Loucy (cell line): ENCODE measurements at regions not wholly inside any gene's neighbourhood (a gene's known extent, or its start where the extent isn't known, plus 50 kb on each side); places are given as distances from the start of the nearest gene placed in this dataset.

ENCODE experiments used
- H2AFZ ChIP-seq: fragments of 200-600 bp; sonication (generic); 2 replicates; pipeline ENCODE4 v1.6.0; 2016; ENCODE audit warnings: antibody characterized with exemption, mild to moderate bottlenecking, low read length, moderate library complexity
- H3F3A ChIP-seq: fragments of 200-600 bp; 2 replicates; pipeline ENCODE4 v1.6.0; 2016; ENCODE audit warnings: antibody characterized with exemption, low read depth, mild to moderate bottlenecking
- H3K27me3 ChIP-seq: fragments of 200-600 bp; sonication (generic); 2 replicates; pipeline ENCODE4 v1.6.1; 2014; ENCODE audit warnings: low read length, mild to moderate bottlenecking; ENCODE audit not compliant: insufficient read depth, poor library complexity, severe bottlenecking
- H3K36me3 ChIP-seq: fragments of 200-600 bp; sonication (generic); 2 replicates; pipeline ENCODE4 v1.6.1; 2016; ENCODE audit warnings: low read length; ENCODE audit not compliant: insufficient read depth
- H3K4me1 ChIP-seq: fragments of 200-600 bp; sonication (generic); 2 replicates; pipeline ENCODE4 v1.5.1; 2014; ENCODE audit warnings: low read length, mild to moderate bottlenecking; ENCODE audit not compliant: insufficient read depth, poor library complexity, severe bottlenecking
- H3K4me2 ChIP-seq: fragments of 200-600 bp; sonication (generic); 2 replicates; pipeline ENCODE4 v1.6.0; 2014; ENCODE audit warnings: antibody characterized with exemption, low read length, low read depth, mild to moderate bottlenecking; ENCODE audit not compliant: poor library complexity, severe bottlenecking
- H3K4me3 ChIP-seq: fragments of 200-600 bp; sonication (generic); 2 replicates; pipeline ENCODE4 v1.5.1; 2014; ENCODE audit warnings: low read length, mild to moderate bottlenecking, mixed read lengths; ENCODE audit not compliant: poor library complexity, severe bottlenecking
- H3K79me2 ChIP-seq: fragments of 200-600 bp; sonication (generic); 2 replicates; pipeline ENCODE4 v1.6.1; 2014; ENCODE audit warnings: low read length; ENCODE audit not compliant: insufficient read depth
- H3K9ac ChIP-seq: fragments of 200-600 bp; sonication (generic); 2 replicates; pipeline ENCODE4 v1.6.0; 2014; ENCODE audit warnings: mild to moderate bottlenecking, low read depth, low read length, moderate library complexity; ENCODE audit not compliant: poor library complexity, severe bottlenecking
- H3K9me2 ChIP-seq: fragments of 200-600 bp; sonication (generic); replicated peaks from 2 replicates; pipeline ENCODE4 v1.6.1; 2016; ENCODE audit warnings: low read depth, low read length, mixed read lengths
- H3K9me3 ChIP-seq: fragments of 200-600 bp; sonication (generic); 2 replicates; pipeline ENCODE4 v1.6.1; 2014; ENCODE audit warnings: mild to moderate bottlenecking, antibody characterized with exemption, low read length, low read depth; ENCODE audit not compliant: insufficient read depth
- H4K20me1 ChIP-seq: fragments of 200-600 bp; sonication (generic); 2 replicates; pipeline ENCODE4 v1.6.0; 2014; ENCODE audit warnings: antibody characterized with exemption, low read length, mild to moderate bottlenecking; ENCODE audit not compliant: insufficient read depth, poor library complexity, severe bottlenecking
- CTCF ChIP-seq: fragments of 200-600 bp; sonication (generic); conservative IDR thresholded peaks from 2 replicates; pipeline ENCODE4 v1.5.1; 2014; ENCODE audit warnings: mild to moderate bottlenecking, antibody characterized with exemption, low read length
- EZH2phosphoT487 ChIP-seq: fragments of 200-600 bp; IDR thresholded peaks from 2 replicates; pipeline ENCODE4 v1.6.1; 2018; ENCODE audit warnings: antibody characterized with exemption, mild to moderate bottlenecking, moderate library complexity, borderline replicate concordance

- TF ChIP-seq EZH2phosphoT487, result no peak
- TF ChIP-seq CTCF, result no peak
- H3K9ac ChIP-seq, result no peak overlapping the region
Measured at GRCh38 chr6:66321017-66321416, 614.0 kb upstream of the EYS start.

GRCh38 chr6:66307490-66307889 lies 600.5 kb upstream of the EYS start:
- H3F3A ChIP-seq, result no peaks in the 10 kb centered on the region
- no peak overlapping the region for H3K9ac ChIP-seq
- H4K20me1 ChIP-seq, result no peaks in the 10 kb centered on the region
- no peaks in the 10 kb centered on the region; the same call in 1 of the 2 replicates for H3K9me3 ChIP-seq
- H3K27me3 ChIP-seq, result no peaks in the 10 kb centered on the region
- H3K4me1 ChIP-seq, result no peaks in the 10 kb centered on the region
- no peak overlapping the region for H2AFZ ChIP-seq
- H3K4me2 ChIP-seq, result no peak overlapping the region
- no peaks in the 10 kb centered on the region for H3K79me2 ChIP-seq
- no peak overlapping the region for H3K4me3 ChIP-seq
- H3K9me2 ChIP-seq, result no peaks in the 10 kb centered on the region
- no peaks in the 10 kb centered on the region for H3K36me3 ChIP-seq
- no peak for TF ChIP-seq EZH2phosphoT487
- no peak for TF ChIP-seq CTCF

More at GRCh38 chr6:66321017-66321416, 614.0 kb upstream of the EYS start:
- Histone ChIP-seq H3K4me2 (no peak overlapping the region), H4K20me1 (no peaks in the 10 kb centered on the region), H3K4me3 (no peak overlapping the region), H3K4me1 (no peaks in the 10 kb centered on the region), H2AFZ (no peak overlapping the region), H3F3A (no peaks in the 10 kb centered on the region), H3K9me3 (no peaks in the 10 kb centered on the region), H3K36me3 (no peaks in the 10 kb centered on the region), H3K79me2 (no peaks in the 10 kb centered on the region), H3K27me3 (no peaks in the 10 kb centered on the region), H3K9me2 (no peaks in the 10 kb centered on the region)

- TF ChIP-seq EZH2phosphoT487 (no peak), CTCF (no peak)
- no peaks in the 10 kb centered on the region for H3K27me3 ChIP-seq
- no peaks in the 10 kb centered on the region for H3K79me2 ChIP-seq
- H3K4me2 ChIP-seq, result no peak overlapping the region
- H2AFZ ChIP-seq, result no peak overlapping the region
- H3K9ac ChIP-seq, result no peak overlapping the region
- no peaks in the 10 kb centered on the region for H3K4me1 ChIP-seq
- no peaks in the 10 kb centered on the region for H4K20me1 ChIP-seq
- no peaks in the 10 kb centered on the region for H3K9me2 ChIP-seq
- no peak overlapping the region for H3K4me3 ChIP-seq
- no peaks in the 10 kb centered on the region for H3K9me3 ChIP-seq
- H3K36me3 ChIP-seq, result no peaks in the 10 kb centered on the region
- no peaks in the 10 kb centered on the region for H3F3A ChIP-seq
Measured at GRCh38 chr6:66291905-66292304, 584.9 kb upstream of the EYS start.
